HK-2 (cell line): ENCODE measurements at regions not wholly inside any gene's neighbourhood (a gene's known extent, or its start where the extent isn't known, plus 50 kb on each side); places are given as distances from the start of the nearest gene placed in this dataset.

Experiments used
- DNase-seq: peaks from one replicate; pipeline ENCODE4 v3.0.0-alpha.2; 2018; ENCODE audit not compliant: unreplicated experiment

- DNase-seq = no peak
Measured at GRCh38 chr5:36355516-36355915, 53.8 kb upstream of the RANBP3L start.

- no peak for DNase-seq
Measured at GRCh38 chr5:36356915-36357314, 55.2 kb upstream of the RANBP3L start.

- no peak for DNase-seq
Measured at GRCh38 chr5:36357391-36357975, 55.8 kb upstream of the RANBP3L start.

GRCh38 chr5:36359267-36359666 is 57.6 kb upstream of the RANBP3L start:
- no peak for DNase-seq

- DNase-seq = no peak
Measured at GRCh38 chr5:36360307-36360706, 58.6 kb upstream of the RANBP3L start.

- DNase-seq = no peak
Measured at GRCh38 chr5:36363101-36363500, 61.4 kb upstream of the RANBP3L start.

GRCh38 chr5:36363744-36364143 is 62.0 kb upstream of the RANBP3L start:
- no peak for DNase-seq

GRCh38 chr5:36364473-36364872 is 62.8 kb upstream of the RANBP3L start:
- no peak for DNase-seq

- no peak for DNase-seq
Measured at GRCh38 chr5:36365896-36366295, 64.2 kb upstream of the RANBP3L start.

- no peak for DNase-seq
Measured at GRCh38 chr5:36366883-36367282, 65.2 kb upstream of the RANBP3L start.

GRCh38 chr5:36367524-36367923 is 65.8 kb upstream of the RANBP3L start:
- no peak for DNase-seq

- no peak for DNase-seq
Measured at GRCh38 chr5:36369219-36369690, 67.6 kb upstream of the RANBP3L start.

GRCh38 chr5:36370073-36370472 is 68.4 kb upstream of the RANBP3L start:
- DNase-seq = no peak

- no peak for DNase-seq
Measured at GRCh38 chr5:36371366-36371765, 69.7 kb upstream of the RANBP3L start.

GRCh38 chr5:36373527-36374086 is 71.9 kb upstream of the RANBP3L start:
- DNase-seq = peak; percentile 2

GRCh38 chr5:36374266-36374862 is 72.7 kb upstream of the RANBP3L start:
- DNase-seq = peak; percentile 10

GRCh38 chr5:36377192-36377591 is 75.5 kb upstream of the RANBP3L start:
- DNase-seq = no peak

GRCh38 chr5:36378551-36378950 is 76.8 kb upstream of the RANBP3L start:
- DNase-seq = no peak

- no peak for DNase-seq
Measured at GRCh38 chr5:36382890-36383289, 81.2 kb upstream of the RANBP3L start.

GRCh38 chr5:36383942-36384341 is 82.2 kb upstream of the RANBP3L start:
- no peak for DNase-seq

GRCh38 chr5:36384845-36385244 is 83.1 kb upstream of the RANBP3L start:
- DNase-seq = no peak

GRCh38 chr5:36385495-36385894 is 83.8 kb upstream of the RANBP3L start:
- DNase-seq = no peak

- DNase-seq = no peak
Measured at GRCh38 chr5:36388288-36388687, 86.6 kb upstream of the RANBP3L start.

GRCh38 chr5:36389245-36389644 is 87.5 kb upstream of the RANBP3L start:
- DNase-seq = no peak
